ENCODE measurements at regions not wholly inside any gene's neighbourhood (a gene's known extent, or its start where the extent isn't known, plus 50 kb on each side); places are given as distances from the start of the nearest gene placed in this dataset.

- Histone ChIP-seq H3K4me3 (ENCODE audit: low read depth, low read length) (no peak overlapping the region), H3K36me3 (ENCODE audit: control insufficient read depth, insufficient read depth, low read length) (no peaks in the 10 kb centered on the region), H3K27me3 (ENCODE audit: control insufficient read depth, insufficient read depth, low read length) (no peaks in the 10 kb centered on the region)
- DNase-seq (ENCODE audit: low read depth), result no peak
- CTCF ChIA-PET, result no interaction called here
- TF ChIP-seq, protein P1, sequence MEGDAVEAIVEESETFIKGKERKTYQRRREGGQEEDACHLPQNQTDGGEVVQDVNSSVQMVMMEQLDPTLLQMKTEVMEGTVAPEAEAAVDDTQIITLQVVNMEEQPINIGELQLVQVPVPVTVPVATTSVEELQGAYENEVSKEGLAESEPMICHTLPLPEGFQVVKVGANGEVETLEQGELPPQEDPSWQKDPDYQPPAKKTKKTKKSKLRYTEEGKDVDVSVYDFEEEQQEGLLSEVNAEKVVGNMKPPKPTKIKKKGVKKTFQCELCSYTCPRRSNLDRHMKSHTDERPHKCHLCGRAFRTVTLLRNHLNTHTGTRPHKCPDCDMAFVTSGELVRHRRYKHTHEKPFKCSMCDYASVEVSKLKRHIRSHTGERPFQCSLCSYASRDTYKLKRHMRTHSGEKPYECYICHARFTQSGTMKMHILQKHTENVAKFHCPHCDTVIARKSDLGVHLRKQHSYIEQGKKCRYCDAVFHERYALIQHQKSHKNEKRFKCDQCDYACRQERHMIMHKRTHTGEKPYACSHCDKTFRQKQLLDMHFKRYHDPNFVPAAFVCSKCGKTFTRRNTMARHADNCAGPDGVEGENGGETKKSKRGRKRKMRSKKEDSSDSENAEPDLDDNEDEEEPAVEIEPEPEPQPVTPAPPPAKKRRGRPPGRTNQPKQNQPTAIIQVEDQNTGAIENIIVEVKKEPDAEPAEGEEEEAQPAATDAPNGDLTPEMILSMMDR (IDR thresholded peaks at IDR 0.05; ENCODE audit: insufficient read depth, low read depth, low read length), result no peak
- POLR2A ChIA-PET, result no interaction called here
Observed at GRCh38 chr19:27935669-27936068, 1277.3 kb downstream of the UQCRFS1 start.

GRCh38 chr19:27929399-27929798 is 1283.6 kb downstream of the UQCRFS1 start:
- Histone ChIP-seq H3K4me3 (ENCODE audit: low read depth, low read length) (no peak overlapping the region), H3K36me3 (ENCODE audit: control insufficient read depth, insufficient read depth, low read length) (no peaks in the 10 kb centered on the region), H3K27me3 (ENCODE audit: control insufficient read depth, insufficient read depth, low read length) (no peaks in the 10 kb centered on the region)
- ChIA-PET CTCF (no interaction called here), POLR2A (no interaction called here)
- TF ChIP-seq, protein P1 (IDR thresholded peaks at IDR 0.05; ENCODE audit: insufficient read depth, low read depth, low read length), result no peak
- DNase-seq (ENCODE audit: low read depth), result no peak

DNA sequence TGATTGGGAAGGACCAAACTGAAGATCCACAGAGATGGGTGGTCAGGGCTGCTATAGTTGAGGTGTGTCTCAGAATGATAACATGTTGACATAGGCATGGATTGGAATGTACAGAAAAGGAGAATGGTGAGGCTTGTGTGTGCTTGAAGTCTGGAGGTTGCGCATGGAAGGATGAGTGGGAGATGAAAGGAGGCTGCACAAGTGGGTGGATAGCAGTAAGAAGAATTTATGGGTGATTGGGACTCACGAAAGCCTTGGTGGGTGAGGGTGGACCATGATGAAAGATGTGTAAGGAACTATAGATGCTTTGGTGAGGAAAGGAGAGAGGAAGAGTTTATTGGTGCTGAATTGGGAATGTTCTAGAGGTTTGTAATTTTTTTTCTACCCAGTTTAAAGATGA is 1287.7 kb downstream of the UQCRFS1 start:
- Histone ChIP-seq H3K27me3 (ENCODE audit: control insufficient read depth, insufficient read depth, low read length) (no peaks in the 10 kb centered on the region), H3K4me3 (ENCODE audit: low read depth, low read length) (no peak overlapping the region), H3K36me3 (ENCODE audit: control insufficient read depth, insufficient read depth, low read length) (no peaks in the 10 kb centered on the region)
- ChIA-PET POLR2A (no interaction called here), CTCF (no interaction called here)
- TF ChIP-seq, protein P1 (IDR thresholded peaks at IDR 0.05; ENCODE audit: insufficient read depth, low read depth, low read length), result no peak
- DNase-seq (ENCODE audit: low read depth), result no peak

DNA sequence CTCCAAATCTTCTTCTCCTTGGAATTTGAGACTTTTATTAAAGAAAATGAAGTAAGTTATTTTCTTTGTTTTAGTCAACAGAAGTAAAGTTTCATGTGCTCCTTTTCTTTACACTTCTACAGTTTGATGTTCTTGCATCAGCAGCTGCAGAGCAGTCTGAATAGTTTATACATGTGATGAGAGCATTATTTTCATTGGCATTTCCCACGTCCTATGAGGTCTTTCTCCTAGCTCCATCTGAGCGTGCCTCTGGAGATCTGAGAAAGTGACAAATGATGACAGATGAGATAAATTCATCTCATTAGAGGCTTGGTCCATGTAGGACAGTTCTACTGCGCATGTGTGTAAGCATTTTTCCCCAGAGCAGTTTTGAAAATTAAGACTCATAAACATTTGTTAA is 1290.0 kb downstream of the UQCRFS1 start:
- CTCF ChIA-PET, result interaction anchor here (1.3 kb wide), 1 partner anchor 9 kb away, joined by 3 read pairs; no protein-coding TSS in a partner anchor
- TF ChIP-seq, protein P1 (IDR thresholded peaks at IDR 0.05; ENCODE audit: insufficient read depth, low read depth, low read length), result no peak
- no peaks in the 10 kb centered on the region for H3K36me3 ChIP-seq (ENCODE audit: control insufficient read depth, insufficient read depth, low read length)
- no peaks in the 10 kb centered on the region for H3K27me3 ChIP-seq (ENCODE audit: control insufficient read depth, insufficient read depth, low read length)
- POLR2A ChIA-PET, result no interaction called here
- no peak for DNase-seq (ENCODE audit: low read depth)
- H3K4me3 ChIP-seq (ENCODE audit: low read depth, low read length), result no peak overlapping the region

DNA sequence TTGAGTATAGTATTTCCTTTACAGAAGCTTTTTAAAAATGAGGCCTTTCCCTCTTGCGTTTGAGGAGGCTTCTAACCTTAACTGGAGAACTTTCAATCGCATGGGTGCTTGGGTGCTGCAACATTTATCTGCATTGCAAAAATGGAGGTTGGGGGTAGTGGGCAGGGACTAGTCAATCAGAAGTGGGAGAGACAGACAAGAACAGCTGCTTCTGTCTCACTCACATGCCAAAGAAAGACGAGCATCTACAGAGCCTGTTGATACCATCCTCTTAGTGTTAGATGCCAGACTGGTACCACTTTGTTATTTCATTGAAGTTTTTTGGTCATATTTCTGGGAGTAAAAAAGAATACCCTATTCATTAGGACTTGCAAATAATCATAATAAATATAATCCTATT is 1292.2 kb downstream of the UQCRFS1 start:
- Histone ChIP-seq H3K27me3 (ENCODE audit: control insufficient read depth, insufficient read depth, low read length) (no peaks in the 10 kb centered on the region), H3K36me3 (ENCODE audit: control insufficient read depth, insufficient read depth, low read length) (no peaks in the 10 kb centered on the region), H3K4me3 (ENCODE audit: low read depth, low read length) (no peak overlapping the region)
- TF ChIP-seq, protein P1 (IDR thresholded peaks at IDR 0.05; ENCODE audit: insufficient read depth, low read depth, low read length), result no peak
- no peak for DNase-seq (ENCODE audit: low read depth)
- POLR2A ChIA-PET, result no interaction called here
- CTCF ChIA-PET, result no interaction called here

Measured in BJ (cell line).